Hippocampal formation (tissue), 2 donors: ENCODE measurements at regions not wholly inside any gene's neighbourhood (a gene's known extent, or its start where the extent isn't known, plus 50 kb on each side); places are given as distances from the start of the nearest gene placed in this dataset.
"Not testable (repeated sequence)": the region's sequence is repeated elsewhere in the genome, so short reads cannot be mapped to it uniquely, and the experiment has no call there.

Experiments
- DNase-seq, 2 donors: peaks; one replicate each; lab custom pipeline; 2025; lab: John Stamatoyannopoulos, UW

GRCh38 chr4:151853034-151853433 lies 92.2 kb upstream of the GATB start:
- no peak for DNase-seq

DNA sequence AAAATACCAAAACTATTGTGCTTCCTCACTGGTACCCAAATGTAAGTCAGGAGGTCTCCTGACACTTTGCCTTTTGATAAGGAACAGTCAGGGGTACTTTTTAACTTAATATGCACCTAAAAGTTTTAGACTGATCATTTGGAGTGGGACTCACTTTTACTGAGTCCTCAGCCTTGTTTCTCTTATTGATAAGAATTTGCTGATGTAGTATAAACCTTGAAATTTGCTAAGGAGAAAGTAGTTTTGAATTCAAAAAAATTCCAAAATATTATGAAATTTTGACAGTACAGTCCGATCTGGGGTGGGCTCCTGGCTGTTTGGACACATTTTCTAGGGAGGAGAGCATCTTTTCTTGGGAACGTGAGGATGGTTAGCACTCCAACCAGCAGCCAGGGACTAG lies 91.4 kb upstream of the GATB start:
- no peak for DNase-seq

DNA sequence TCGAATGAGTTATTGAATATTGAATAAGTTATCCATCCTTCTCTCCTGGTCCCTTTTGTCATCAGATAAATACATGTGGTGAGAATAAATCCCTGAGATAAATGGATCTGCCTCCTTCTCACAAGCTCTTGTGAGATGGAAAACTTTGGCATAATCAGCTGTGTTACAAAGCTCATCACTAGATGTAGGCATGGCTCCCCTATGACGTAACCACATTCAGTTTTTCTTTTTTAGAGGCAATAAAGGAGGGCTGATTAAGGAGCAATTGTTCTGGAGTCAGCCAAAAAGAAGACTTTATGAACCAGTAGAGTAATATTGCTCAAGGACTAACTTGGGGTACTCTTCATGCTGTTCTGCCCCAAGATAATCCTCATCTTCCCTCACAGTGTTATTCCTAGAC lies 90.5 kb upstream of the GATB start:
- DNase-seq: no peak

GRCh38 chr4:151850791-151851213 lies 90.0 kb upstream of the GATB start:
- no peak for DNase-seq

GRCh38 chr4:151845551-151845950 lies 84.7 kb upstream of the GATB start:
- not testable (repeated sequence) for DNase-seq

DNA sequence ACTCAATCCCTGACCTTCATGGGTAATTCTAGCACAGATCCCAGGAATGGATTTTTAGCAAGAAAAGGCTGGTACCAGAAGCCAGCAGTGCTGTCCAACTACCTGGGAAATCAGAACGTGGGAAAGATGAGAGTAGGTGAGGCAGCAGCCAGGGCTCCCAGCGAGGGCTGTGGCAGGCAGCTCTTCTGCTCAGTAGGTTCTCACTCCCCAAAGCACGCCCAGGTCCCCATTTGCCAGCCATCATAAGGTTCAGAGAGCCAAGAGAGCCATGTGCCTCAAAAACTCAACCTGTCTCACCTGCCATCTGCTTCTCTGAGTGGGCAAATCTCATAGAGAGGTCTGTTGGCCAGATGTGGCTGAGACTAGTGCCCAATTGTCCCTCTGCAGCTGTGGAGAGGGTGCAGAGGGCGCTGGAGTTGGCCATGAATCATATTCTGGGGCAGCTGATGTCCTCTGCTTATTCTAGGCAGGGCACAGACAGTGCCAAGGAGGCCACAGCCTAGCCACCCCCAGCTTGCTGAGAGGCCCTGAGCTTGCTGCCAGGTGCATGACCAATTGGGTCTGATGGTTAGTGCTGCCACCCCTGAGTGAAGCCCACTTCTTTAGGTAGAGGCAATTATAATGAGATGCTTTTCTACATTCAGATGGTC lies 81.7 kb upstream of the GATB start:
- DNase-seq: no peak

DNA sequence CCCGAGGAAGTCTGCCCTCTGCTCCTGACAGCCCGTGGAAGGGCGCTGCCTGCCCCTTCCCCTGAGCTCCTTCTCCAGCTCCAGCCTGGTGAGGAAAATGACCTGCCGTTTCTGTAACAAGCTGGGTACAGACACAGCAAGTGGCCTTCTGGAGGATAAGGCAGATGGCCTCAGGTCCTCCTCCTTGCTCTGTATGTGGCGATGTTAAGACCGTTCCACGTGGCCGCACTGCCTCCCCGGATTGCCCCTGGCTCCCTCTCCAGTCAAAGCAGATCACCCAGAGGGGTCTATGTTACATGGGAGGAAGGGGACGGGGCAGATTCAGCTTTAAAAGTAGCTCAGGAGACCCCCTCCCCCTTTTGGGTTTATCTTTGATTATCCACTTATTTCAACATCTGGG lies 80.3 kb upstream of the GATB start:
- DNase-seq: no peak

DNA sequence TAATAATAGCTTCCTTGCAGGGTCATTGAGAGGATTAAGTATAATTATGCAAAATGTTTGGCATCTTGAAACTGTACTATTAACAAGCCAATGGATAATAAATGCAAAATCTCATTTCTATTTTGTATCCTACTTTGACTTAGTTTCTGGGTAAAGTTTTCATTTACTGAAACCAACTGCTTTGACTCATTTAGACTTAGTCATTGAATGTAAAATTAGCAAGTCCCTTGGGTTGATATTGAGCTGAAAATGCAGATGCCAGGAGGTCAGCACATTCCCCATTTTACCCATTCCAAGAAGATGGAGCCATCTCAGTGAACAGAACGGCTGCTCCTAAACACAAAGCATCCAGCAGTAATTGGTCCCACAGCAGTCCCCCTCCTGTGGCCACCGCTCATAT lies 74.7 kb upstream of the GATB start:
- DNase-seq: no peak

GRCh38 chr4:151833174-151833573 lies 72.4 kb upstream of the GATB start:
- DNase-seq: no peak

GRCh38 chr4:151831526-151831925 lies 70.7 kb upstream of the GATB start:
- DNase-seq: no peak

DNA sequence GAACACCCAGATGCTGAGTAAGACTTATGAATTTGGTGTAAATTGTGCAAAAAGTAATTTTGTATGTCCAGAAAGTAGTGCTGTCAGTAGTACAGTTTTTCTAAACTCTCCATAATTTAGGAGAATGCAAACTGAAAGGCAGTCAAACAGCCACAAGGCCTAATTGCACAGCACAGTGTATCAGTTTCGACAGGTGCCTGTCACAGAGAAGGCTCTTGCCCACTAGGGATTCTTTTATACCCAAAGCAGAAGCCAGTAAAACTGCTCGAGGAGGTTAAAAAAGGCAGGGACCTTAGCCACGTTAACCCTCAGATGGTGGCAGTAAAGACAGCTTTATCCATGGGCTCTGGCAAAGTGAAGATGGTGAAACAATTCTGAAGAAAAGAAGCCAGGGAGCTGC lies 69.4 kb upstream of the GATB start:
- no peak for DNase-seq

DNA sequence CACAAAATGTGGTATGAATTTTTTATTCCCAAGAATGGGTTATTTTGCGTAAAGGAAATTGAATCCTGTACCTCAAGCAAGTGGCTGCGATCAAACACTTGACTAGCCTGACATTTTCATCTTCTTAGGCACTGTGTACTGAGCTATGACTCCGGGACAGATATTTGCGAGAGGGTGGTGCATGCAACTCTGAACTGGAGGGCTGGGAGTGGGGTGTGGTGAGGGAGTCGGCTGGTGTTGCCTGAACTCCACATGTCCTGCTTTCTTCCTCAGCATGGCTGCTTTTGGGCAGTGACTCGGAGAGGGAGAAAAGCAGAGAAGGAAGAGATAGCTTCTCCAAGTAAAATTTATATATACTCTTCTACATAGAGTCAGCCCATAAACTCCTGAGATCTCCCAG lies 68.5 kb upstream of the GATB start:
- no peak for DNase-seq

DNA sequence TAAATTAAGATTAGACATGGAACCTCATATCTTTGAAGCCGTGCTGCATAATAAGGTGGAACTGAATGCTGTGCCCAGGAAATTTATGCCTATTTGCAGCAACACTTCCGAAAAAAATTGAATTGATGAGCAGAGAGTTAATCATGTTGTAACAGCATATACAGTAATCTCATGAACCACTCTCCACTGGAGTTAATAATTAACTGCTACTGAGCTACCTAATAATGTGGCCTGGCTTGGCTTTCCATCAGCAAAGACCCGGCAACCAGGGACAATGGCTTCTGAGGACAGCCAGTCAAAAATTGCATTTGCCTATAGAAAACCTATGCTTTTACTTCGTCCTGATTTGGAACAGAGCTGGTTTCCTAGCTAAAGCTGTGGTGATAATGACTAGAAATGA lies 63.8 kb upstream of the GATB start:
- no peak for DNase-seq

- DNase-seq: no peak
Measured at GRCh38 chr4:151822331-151822730, 61.5 kb upstream of the GATB start.

DNA sequence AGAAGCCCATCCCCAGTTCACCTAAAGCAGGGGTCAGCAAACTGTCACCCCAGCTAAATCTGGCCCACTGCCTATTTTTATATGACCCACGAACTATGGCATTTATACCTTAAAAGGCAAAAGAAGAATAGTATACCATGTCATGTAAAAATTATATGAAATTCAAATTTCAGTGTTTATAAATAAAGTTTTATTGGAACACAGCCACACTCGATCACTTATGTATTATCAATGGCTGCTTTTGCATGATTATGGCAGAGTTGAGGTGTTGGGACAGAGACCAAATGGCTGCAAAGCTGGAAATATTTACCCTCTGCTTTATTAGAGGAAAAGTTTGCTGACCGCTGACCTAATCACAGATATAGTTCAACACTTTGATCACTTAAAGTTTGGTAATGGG lies 59.2 kb upstream of the GATB start:
- DNase-seq: no peak

- DNase-seq: no peak
Measured at GRCh38 chr4:151811403-151811802, 50.6 kb upstream of the GATB start.
